ENCODE measurements at regions not wholly inside any gene's neighbourhood (a gene's known extent, or its start where the extent isn't known, plus 50 kb on each side); places are given as distances from the start of the nearest gene placed in this dataset.

- TF ChIP-seq CTCF (IDR thresholded peaks at IDR 0.05): no peak
- no peak for TF ChIP-seq POLR2A (IDR thresholded peaks at IDR 0.05)
Measured at GRCh38 chr9:2341956-2342355, 279.6 kb upstream of the VLDLR start.

Measured in testis (tissue), 2 donors.